B cell (primary cell): ENCODE measurements at regions not wholly inside any gene's neighbourhood (a gene's known extent, or its start where the extent isn't known, plus 50 kb on each side); places are given as distances from the start of the nearest gene placed in this dataset.

ENCODE experiments used
- ATAC-seq: fragments of 200-7000 bp; cut with Tn5 transposase; one replicate; pipeline ENCODE4 v1.10.0; 2021; ENCODE audit warnings: low read depth, mild to moderate bottlenecking, moderate number of reproducible peaks, moderate library complexity
- CTCF ChIA-PET: fragments of 350-600 bp; sonication (Branson Sonifier 250); formaldehyde crosslinking; loops from one replicate; lab custom pipeline; 2021; ENCODE audit warnings: antibody characterized with exemption, inconsistent platforms; lab: Charles Lee
- POLR2A ChIA-PET: fragments of 350-600 bp; sonication (Branson Sonifier 250); formaldehyde crosslinking; loops from one replicate; lab custom pipeline; 2021; ENCODE audit warnings: antibody characterized with exemption; lab: Charles Lee
- DNase-seq: peaks from one replicate; pipeline ENCODE4 v3.0.0; 2013
- H2AFZ ChIP-seq: 2 replicates; pipeline ENCODE4 v1.6.1; 2012; ENCODE audit warnings: mild to moderate bottlenecking, low read depth, low read length; ENCODE audit not compliant: insufficient read depth, poor library complexity, severe bottlenecking
- H3K27ac ChIP-seq, 2 donors: 1 replicate in 1 of 2; 2 replicates in 1 of 2; pipeline ENCODE4 v1.5.1; 2012 to 2013; ENCODE audit warnings: low read length in 2 of 2, mild to moderate bottlenecking in 2 of 2, moderate library complexity in 1 of 2
- H3K27me3 ChIP-seq, 4 experiments: fragments of 200-600 bp in 1 of 4; sonication (generic) in 1 of 4; replicated peaks in 1 of 4; 1 replicate in 2 of 4; 2 replicates in 2 of 4; pipeline versions ENCODE4 v1.6.1 to v1.7.0; 2013 to 2016; ENCODE audit warnings: low read length in 3 of 4, mild to moderate bottlenecking in 2 of 4, mixed read lengths in 1 of 4, moderate library complexity in 1 of 4; ENCODE audit not compliant: insufficient read depth in 4 of 4, control insufficient read depth in 3 of 4; ENCODE audit errors: control extremely low read depth in 1 of 4
- H3K36me3 ChIP-seq, 2 experiments: replicated peaks in 1 of 2; 1 replicate in 1 of 2; 2 replicates in 1 of 2; pipeline versions ENCODE4 v1.6.1 to v1.7.1; 2013; ENCODE audit warnings: low read length in 1 of 2; ENCODE audit not compliant: insufficient read depth in 2 of 2, control insufficient read depth in 1 of 2; ENCODE audit errors: control extremely low read depth in 1 of 2, extremely low read depth in 1 of 2
- H3K4me1 ChIP-seq, 2 donors: fragments of 200-600 bp in 1 of 2; sonication (generic) in 1 of 2; 1 replicate in 1 of 2; 2 replicates in 1 of 2; pipeline versions ENCODE4 v1.5.1 to v1.6.1; 2013 to 2017; ENCODE audit warnings: low read length in 2 of 2; ENCODE audit not compliant: control insufficient read depth in 2 of 2, insufficient read depth in 2 of 2
- H3K4me2 ChIP-seq: replicated peaks from 2 replicates; pipeline ENCODE3; 2012; ENCODE audit warnings: mild to moderate bottlenecking, low read depth, low read length; ENCODE audit not compliant: poor library complexity, severe bottlenecking
- H3K4me3 ChIP-seq, 5 experiments: fragments of 200-600 bp in 1 of 5; sonication (generic) in 1 of 5; 1 replicate in 3 of 5; 2 replicates in 2 of 5; pipeline versions ENCODE4 v1.5.1 to v1.7.0; 2011 to 2016; ENCODE audit warnings: low read length in 4 of 5, mild to moderate bottlenecking in 4 of 5, low read depth in 2 of 5, control low read depth in 1 of 5, moderate library complexity in 1 of 5; ENCODE audit not compliant: insufficient read depth in 1 of 5; ENCODE audit errors: control extremely low read depth in 1 of 5, extremely low read depth in 1 of 5
- H3K79me2 ChIP-seq: fragments of 200-600 bp; sonication (generic); one replicate; pipeline ENCODE4 v1.6.0; 2016; ENCODE audit warnings: low read length; ENCODE audit not compliant: control insufficient read depth, insufficient read depth
- H3K9ac ChIP-seq: fragments of 200-600 bp; sonication (generic); 2 replicates; pipeline ENCODE4 v1.6.1; 2017; ENCODE audit warnings: mild to moderate bottlenecking, low read length, moderate library complexity
- H3K9me3 ChIP-seq, 3 donors: one replicate each; pipeline versions ENCODE4 v1.6.1 to v1.7.1; 2013; ENCODE audit warnings: low read length in 2 of 3; ENCODE audit not compliant: control insufficient read depth in 2 of 3, insufficient read depth in 1 of 3; ENCODE audit errors: control extremely low read depth in 1 of 3
- H4K20me1 ChIP-seq: 2 replicates; pipeline ENCODE4 v1.6.0; 2012; ENCODE audit warnings: mild to moderate bottlenecking, low read length; ENCODE audit not compliant: insufficient read depth, control insufficient read depth, poor library complexity, severe bottlenecking
- H3K27ac Mint-ChIP-seq: one replicate; pipeline ENCODE4 v1.8.0; 2021; ENCODE audit warnings: mixed read lengths
- H3K27me3 Mint-ChIP-seq: one replicate; pipeline ENCODE4 v1.8.0; 2021; ENCODE audit warnings: mixed read lengths
- H3K4me1 Mint-ChIP-seq: one replicate; pipeline ENCODE4 v1.8.0; 2021; ENCODE audit warnings: mixed read lengths
- H3K4me3 Mint-ChIP-seq: one replicate; pipeline ENCODE4 v1.8.0; 2021; ENCODE audit warnings: mixed read lengths
- H3K9me3 Mint-ChIP-seq: one replicate; pipeline ENCODE4 v1.8.0; 2022; ENCODE audit warnings: mixed read lengths; ENCODE audit not compliant: insufficient read depth
- CTCF ChIP-seq: fragments of 200-600 bp; IDR thresholded peaks from one replicate; pipeline ENCODE4 v1.8.0; 2022; ENCODE audit warnings: antibody characterized with exemption, mild to moderate bottlenecking
- EZH2 ChIP-seq: IDR thresholded peaks from 2 replicates; pipeline ENCODE4 v1.6.1; 2012; ENCODE audit warnings: borderline replicate concordance, low read depth, mild to moderate bottlenecking, moderate library complexity, low read length; ENCODE audit not compliant: insufficient read depth, poor library complexity, severe bottlenecking
- WGBS: methylation state at CpG from one replicate; pipeline ENCODE4 v1.1.5; 2013; ENCODE audit warnings: missing lambda C conversion rate; ENCODE audit not compliant: insufficient coverage; 5-methylcytosine and 5-hydroxymethylcytosine counted together
- intact Hi-C: fragments of 100-400 bp; cut with micrococcal nuclease; formaldehyde crosslinking; loops from one replicate; pipeline ENCODE4 v1.10.0; 2022

- no peak overlapping the region for H3K27ac ChIP-seq
- no peaks in the 10 kb centered on the region for H3K4me1 ChIP-seq
- H2AFZ ChIP-seq, result no peak overlapping the region
- Mint-ChIP-seq H3K27me3 (no peaks in the 10 kb centered on the region), H3K4me1 (no peaks in the 10 kb centered on the region), H3K9me3 (no peaks in the 10 kb centered on the region), H3K4me3 (no peak overlapping the region), H3K27ac (no peak overlapping the region)
- H3K79me2 ChIP-seq, result no peaks in the 10 kb centered on the region
- no peaks in the 10 kb centered on the region for H4K20me1 ChIP-seq
- TF ChIP-seq CTCF, result no peak
- no peak for TF ChIP-seq EZH2
- POLR2A ChIA-PET, result no interaction called here
- H3K9ac ChIP-seq, result no peak overlapping the region
- no peaks in the 10 kb centered on the region for H3K9me3 ChIP-seq
- H3K4me3 ChIP-seq, result no peak overlapping the region
- intact Hi-C loops, result no loop called here
- H3K4me2 ChIP-seq, result no peak overlapping the region
- no peaks in the 10 kb centered on the region for H3K36me3 ChIP-seq
- no peak for DNase-seq
- CTCF ChIA-PET, result no interaction called here
- H3K27me3 ChIP-seq, result no peaks in the 10 kb centered on the region
- no peak for ATAC-seq
Measured at GRCh38 chr5:12645582-12645981, 741.3 kb upstream of the CTNND2 start.

GRCh38 chr5:12636209-12636608 lies 732.0 kb upstream of the CTNND2 start:
- Histone ChIP-seq H3K9me3 (no peaks in the 10 kb centered on the region), H3K36me3 (no peaks in the 10 kb centered on the region), H3K27me3 (no peaks in the 10 kb centered on the region), H3K79me2 (no peaks in the 10 kb centered on the region), H3K4me2 (no peak overlapping the region), H3K4me3 (no peak overlapping the region), H4K20me1 (no peaks in the 10 kb centered on the region), H2AFZ (no peak overlapping the region), H3K4me1 (no peaks in the 10 kb centered on the region), H3K9ac (no peak overlapping the region), H3K27ac (no peak overlapping the region)
- Mint-ChIP-seq H3K4me1 (no peaks in the 10 kb centered on the region), H3K9me3 (no peaks in the 10 kb centered on the region), H3K27me3 (no peaks in the 10 kb centered on the region), H3K27ac (no peak overlapping the region), H3K4me3 (no peak overlapping the region)
- TF ChIP-seq CTCF, result no peak
- TF ChIP-seq EZH2, result no peak
- POLR2A ChIA-PET, result no interaction called here
- DNase-seq, result no peak
- CTCF ChIA-PET, result no interaction called here
- intact Hi-C loops, result no loop called here
- 80% methylated on average over 3 of the region's 5 CpGs for WGBS
- ATAC-seq, result no peak
